ENCODE measurements at regions not wholly inside any gene's neighbourhood (a gene's known extent, or its start where the extent isn't known, plus 50 kb on each side); places are given as distances from the start of the nearest gene placed in this dataset.

GRCh38 chrY:13167698-13168097 is 263.0 kb downstream of the DDX3Y start:
- no peak for FAIRE-seq
- DNase-seq (ENCODE audit: low read depth), result peak; percentile 0
- no peak for TF ChIP-seq CTCF (IDR thresholded peaks at IDR 0.05; ENCODE audit: insufficient read depth, low read length, severe bottlenecking)
- Histone ChIP-seq H3K27me3 (ENCODE audit: control insufficient read depth, insufficient read depth, low read length) (no peaks in the 10 kb centered on the region), H3K36me3 (ENCODE audit: control insufficient read depth, insufficient read depth, low read length) (no peaks in the 10 kb centered on the region), H3K4me3 (ENCODE audit: low read depth, low read length) (no peak overlapping the region)

- TF ChIP-seq CTCF (IDR thresholded peaks at IDR 0.05; ENCODE audit: insufficient read depth, low read length, severe bottlenecking), result no peak
- Histone ChIP-seq H3K27me3 (ENCODE audit: control insufficient read depth, insufficient read depth, low read length) (no peaks in the 10 kb centered on the region), H3K4me3 (ENCODE audit: low read depth, low read length) (no peak overlapping the region), H3K36me3 (ENCODE audit: control insufficient read depth, insufficient read depth, low read length) (no peaks in the 10 kb centered on the region)
- FAIRE-seq (no peak), DNase-seq (ENCODE audit: low read depth) (peak; percentile 90)
These were observed 263.6 kb downstream of the DDX3Y start for GRCh38 chrY:13168257-13168656.

Data from bronchial epithelial cell (primary cell).